GM19452 (cell line): ENCODE measurements at regions not wholly inside any gene's neighbourhood (a gene's known extent, or its start where the extent isn't known, plus 50 kb on each side); places are given as distances from the start of the nearest gene placed in this dataset.
"Not testable (repeated sequence)": the region's sequence is repeated elsewhere in the genome, so short reads cannot be mapped to it uniquely, and the experiment has no call there.

Source experiments
- ATAC-seq: cut with Tn5 transposase; IDR thresholded peaks from one replicate; pipeline ENCODE4 v1.9.1; 2021; ENCODE audit not compliant: unreplicated experiment

DNA sequence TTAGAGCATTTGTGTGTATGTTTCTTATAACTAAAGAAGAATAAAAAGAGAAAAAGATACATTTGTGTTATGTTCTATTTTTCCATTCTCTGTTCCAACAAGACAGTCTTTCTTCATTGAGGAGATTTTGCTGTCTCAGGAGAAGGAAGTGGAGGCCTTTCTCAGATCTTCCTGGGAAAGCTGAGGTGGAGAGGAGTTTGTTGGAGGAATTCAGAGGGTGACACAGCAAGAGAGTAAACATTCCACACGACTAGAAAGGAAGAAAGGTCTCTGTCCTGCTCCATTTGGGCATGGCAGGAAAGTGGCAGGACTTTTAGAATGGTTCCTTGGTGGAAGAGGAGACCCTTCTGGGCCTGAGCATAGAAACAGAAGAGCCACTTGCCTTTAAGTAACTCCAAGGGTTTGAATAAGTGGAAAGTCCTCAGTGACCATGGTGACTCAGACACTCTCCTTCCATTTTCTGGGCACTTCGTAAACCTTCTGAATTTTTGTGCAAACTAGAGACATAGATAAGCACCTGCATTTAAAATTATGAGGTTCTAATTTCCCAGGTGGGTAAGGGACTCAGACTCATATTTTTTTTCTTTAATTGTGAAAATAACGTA is 52.3 kb upstream of the COL5A2 start:
- ATAC-seq, result no peak

DNA sequence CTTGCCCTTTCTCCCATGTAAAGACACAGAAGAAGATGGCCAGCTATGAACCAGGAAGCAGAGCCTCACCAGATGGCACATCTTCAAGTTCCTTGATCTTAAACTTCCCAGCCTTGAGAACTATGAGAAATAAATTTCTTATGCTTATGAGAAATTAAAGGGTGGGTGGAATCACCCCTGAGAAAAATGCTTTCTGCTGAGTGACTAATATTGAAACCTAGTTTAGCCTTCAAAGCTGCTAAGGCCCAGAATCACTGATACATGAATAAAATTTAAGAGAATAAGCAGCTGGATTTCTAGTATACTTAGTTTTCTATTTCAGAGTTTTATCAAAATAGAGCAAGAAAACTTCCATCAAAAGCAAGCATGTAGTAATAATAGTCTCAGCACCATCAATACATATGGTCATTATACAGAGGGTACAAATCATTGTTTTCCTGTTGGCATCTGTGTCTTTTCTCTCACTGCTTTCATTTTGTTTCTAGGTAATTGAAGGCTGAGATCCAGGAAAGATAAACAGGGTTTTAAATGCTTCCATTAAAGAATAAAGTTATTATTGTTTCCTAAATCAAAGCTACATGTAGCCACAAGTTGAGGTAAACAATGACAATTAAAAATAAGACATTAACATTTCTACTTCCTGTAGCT is 53.3 kb upstream of the COL5A2 start:
- peak; percentile 81 for ATAC-seq

DNA sequence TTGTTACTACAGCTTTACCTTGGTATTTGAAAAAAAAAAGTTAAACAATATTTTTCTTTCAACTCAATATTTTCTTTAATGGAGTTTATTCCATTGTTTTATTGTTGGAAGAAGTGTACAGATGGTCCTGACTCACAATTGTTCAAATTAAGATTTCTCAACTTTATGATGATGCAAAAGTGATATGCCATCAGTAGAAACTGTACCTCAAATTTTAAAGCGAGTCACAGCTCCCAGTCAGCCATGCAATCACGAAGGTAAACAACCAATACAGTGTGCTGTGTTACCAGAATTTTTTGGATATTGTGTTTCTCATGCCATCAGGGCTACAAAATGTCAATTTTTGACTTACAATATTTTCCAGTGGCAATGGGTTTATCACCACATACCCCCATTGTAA is 54.0 kb upstream of the COL5A2 start:
- no peak for ATAC-seq

DNA sequence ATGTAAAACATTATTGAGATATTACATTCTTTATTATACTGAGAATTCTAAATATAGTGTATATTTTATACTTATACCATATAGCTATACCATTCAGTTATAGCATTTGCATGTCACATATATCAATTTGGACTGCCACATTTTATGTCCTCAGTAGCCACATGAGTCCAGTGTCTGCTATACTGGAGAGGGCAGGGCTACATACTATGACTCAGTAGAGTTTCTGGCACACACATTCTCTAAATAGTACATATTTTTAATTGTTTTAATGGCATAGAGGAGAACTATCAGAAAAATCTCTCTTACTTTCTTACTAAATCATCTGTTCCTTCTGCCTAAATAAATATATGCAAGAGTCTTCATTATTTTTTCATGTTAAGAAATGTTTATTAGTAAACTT is 55.4 kb upstream of the COL5A2 start:
- ATAC-seq, result no peak

DNA sequence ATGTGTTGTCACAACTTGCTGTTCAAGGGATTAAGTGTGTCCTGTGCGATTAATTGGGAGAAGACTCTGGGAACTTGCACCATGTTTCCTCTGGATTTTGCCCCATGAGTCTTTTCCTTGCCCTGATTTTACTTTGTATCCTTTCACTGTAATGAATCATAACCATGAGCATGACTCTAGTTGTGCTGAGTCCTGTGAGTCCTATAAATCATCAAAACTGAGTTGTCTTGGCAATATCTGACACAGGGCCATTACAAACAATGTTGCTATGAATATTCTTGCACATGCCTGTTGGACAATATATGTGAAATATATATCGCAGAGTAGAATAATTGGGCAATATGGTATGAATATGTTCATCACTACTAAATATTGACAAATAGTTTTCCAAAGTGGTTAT is 56.5 kb upstream of the COL5A2 start:
- no peak for ATAC-seq

DNA sequence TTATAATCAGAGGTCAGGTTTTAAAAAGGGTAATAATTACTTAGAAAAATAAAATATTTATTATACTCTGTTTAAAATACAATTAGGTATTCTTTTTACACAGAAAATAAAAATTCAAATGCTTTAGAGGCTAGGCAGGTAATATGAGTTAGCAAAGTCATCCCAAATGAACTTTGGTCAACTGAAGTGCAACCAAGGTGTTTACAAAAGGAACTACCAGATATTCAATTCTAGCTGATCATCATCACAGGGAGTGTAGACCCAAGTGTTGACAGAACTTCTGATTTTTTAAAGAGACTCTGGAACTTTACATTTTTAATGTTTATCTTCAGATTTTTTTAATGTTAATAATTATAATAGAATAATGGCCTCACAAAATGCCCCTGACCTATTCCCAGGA is 59.3 kb upstream of the COL5A2 start:
- no peak for ATAC-seq

DNA sequence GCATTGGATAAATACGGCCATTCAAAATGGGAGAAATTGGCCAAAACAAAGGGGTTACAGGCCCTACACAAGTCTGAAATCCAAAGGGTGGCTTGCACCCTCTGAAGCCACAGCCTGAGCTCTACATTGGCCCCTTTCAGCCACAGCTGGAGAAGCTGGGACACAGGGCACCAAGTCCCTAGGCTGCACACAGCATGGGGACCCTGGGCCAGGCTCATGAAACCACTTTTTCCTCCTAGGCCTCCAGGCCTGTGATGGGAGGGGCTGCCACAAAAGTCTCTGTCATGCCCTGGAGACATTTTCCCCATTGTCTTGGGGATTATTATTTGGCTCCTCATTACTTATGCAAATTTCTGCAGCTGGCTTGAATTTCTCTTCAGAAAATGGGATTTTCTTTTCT is 64.3 kb upstream of the COL5A2 start:
- ATAC-seq, result not testable (repeated sequence)

DNA sequence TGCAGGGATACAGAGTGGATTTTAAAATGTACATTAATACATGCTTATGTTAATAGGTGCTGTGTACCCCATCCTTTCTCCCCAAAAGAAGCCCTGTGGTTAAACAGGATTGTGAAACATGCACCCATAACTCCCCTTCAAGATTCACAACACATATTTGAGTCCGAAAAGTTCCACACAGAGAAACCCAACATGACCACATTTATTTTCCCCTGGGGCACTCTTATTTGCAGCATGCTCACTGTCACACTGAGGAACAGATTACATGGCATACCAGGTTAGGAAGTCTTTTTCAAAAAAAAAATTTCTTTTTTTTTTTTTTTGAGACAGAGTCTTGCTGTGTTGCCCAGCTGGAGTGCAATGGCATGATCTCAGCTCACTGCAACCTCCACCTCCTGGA is 67.7 kb upstream of the COL5A2 start:
- ATAC-seq, result no peak

DNA sequence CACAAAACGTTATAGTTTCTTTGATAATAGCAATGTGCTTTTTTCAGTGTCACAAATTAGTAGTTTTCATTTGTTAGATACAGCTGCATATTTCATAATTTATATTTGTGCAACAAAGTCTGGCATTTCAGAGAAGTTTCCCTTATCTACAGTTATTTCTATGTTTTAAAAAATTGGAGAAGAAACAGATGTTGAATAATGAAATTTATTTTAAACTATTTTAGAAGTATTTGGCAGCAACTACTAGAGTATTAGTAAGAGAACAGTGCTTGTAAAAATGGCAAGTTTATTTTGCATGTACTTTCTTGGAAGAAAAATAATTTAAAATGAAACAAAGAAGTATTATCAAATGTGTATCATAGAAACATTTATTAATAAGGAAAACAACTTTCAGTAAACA is 68.6 kb upstream of the COL5A2 start:
- ATAC-seq, result no peak

DNA sequence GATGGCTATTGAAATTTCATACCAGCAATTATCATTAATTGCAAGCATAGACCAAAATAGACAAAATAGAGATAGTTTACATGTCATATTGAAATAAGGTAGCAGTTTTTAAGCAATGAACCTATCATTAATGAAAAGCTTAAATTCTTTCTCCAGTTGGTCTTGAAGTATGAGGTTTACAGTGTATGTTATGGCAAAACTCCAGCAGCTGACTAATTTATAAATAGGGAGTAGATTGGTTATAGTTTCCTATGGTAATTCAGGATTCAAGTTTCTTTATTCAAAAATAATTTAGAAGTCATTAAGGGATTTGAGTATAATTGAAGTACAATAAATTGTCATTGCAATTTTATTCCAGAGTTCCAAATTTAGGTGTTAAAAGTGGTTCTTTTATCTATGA is 69.6 kb upstream of the COL5A2 start:
- no peak for ATAC-seq

DNA sequence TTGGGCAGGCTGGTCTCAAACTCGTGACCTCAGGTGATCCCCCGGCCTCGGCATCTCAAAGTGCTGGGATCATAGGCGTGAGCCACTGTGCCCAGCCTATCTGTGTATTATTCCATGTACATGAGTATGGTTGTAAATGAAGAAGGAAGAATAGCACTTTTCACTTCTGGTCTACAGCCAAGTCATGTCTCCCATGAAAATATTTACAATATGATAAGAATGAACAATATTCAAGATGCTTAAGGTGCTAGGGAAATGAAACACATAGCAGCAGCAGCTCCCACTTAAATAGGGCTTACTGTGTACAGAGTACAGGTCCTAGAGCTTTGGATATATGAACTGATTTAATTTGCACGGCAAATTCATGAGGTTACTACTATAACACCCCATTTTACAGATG is 70.3 kb upstream of the COL5A2 start:
- ATAC-seq, result no peak

DNA sequence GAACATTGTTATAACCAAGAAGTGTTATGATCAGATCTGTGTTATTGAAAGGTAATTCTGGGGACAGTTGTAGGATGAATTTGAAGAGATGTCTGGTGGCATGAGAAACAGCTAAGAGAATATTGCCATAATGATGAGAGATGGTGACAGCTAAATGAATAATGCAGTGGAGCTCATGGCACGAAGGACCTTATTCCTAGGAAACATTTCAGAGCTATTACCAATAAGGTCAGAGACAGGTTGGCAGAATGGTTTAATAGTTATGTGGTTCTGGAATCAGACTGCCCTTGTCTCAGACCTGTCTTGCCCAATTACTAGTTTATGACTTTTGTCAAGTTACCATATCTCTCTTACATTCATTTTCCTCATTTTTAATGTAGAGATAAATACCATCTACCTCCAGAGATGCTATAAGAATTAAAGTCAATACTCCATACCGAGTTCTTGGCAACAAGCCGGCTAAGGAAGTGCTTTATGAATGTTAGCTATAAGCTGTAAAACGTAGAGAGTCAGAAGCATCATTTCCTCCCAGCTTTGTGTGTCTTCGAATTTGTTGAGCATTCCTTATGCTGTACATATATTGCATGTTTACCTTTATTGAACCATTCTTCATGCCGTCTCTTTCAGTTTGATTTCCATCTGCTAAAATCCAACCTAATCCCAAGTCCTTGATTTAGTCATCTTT is 73.6 kb upstream of the COL5A2 start:
- no peak for ATAC-seq

DNA sequence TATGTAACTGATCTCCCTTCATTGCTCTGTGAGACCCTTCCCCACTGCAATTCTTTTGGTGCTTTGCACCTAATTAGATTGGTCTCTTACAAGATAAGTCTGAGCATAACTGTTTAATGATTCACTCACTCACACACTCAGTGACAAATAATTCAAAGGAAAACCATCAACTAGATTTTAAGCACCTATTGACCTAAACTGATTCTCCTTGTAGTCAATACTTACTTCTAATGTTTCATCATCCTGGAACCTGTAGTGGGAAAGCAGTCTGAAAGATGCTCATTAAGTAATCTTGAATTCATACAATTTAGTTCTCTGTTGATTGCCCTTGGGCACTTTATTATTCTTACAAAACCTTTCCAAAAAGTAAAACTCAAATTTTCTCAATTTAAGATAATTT is 74.3 kb upstream of the COL5A2 start:
- ATAC-seq, result no peak

DNA sequence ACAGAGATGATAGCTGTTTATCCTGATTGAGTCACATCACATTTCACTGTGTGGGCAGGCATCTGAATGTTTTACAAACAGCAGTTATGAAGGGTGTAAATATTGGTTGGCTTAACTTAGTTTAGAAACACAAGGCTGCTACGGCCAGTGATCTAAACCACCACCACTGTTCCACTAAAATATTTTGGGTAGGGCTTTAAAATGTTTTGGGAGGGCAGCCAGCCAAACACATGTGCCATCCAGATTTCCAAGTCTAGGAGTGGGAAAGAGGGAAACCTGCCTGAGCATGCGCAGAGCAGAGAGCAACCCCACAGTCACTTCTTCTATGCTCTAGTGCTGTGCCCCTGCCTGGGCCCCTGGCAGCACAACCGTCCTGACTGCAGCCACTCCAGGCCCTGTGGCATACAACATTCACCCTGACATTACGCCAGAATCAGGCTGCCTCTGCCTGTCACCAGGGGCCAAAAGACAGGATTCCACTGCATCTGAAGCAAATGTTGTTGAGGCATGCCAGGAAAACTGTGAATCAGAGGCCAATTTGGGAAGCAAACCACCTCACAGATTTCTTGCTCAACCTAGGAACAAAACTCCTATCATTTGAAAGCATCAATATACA is 74.8 kb upstream of the COL5A2 start:
- no peak for ATAC-seq

DNA sequence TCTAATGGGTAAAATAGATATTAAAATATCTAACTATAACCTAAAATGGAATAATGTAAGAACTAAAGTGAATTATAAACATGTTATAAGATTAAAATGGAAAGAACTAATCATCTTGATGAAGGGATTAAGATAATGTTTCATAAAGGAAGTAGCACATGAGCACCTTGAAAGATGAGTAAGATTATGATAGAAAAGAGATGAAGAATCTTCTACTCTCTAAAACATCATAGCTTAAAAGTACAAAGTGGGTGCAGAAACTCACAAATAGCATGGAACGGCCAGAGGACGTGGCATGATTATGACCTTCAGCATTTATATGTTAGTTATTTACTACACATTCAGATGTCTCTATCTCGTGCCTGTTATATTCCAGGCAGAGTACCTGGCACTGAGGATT is 76.2 kb upstream of the COL5A2 start:
- no peak for ATAC-seq

DNA sequence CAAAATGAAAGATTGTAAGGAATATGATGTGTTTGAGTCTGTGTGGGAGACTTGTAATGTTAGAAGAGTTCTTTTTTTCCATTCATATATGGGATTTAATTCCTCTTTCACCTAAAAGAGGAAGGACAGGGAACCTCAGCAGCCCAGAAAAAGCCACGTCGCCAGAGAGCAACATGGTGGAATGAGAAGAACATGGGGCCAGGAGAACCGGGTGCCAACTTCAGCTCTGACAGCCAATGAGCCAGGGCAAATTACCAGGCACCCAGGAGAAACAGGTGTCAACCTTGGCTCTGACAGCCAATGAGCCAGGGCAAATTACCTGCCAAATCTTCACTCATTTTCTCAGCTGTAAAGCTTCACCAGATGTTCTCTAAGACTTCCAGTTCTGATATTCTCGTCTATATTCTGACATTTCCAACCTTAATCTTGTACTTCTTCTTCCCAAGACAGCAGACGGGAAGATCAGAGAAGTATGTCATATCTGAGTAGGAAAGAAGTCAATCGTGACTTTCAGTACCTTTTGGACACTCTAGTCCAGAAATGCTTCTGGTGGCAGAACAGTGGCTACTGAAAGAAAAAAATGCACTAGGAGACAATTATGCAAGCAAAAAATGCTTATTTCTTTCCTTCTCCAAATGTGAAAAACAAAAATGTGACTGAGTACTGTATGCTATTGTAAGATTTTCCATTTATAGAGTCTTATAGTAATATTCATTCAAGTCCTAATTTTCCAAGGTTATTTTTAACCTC is 79.2 kb upstream of the COL5A2 start:
- no peak for ATAC-seq

DNA sequence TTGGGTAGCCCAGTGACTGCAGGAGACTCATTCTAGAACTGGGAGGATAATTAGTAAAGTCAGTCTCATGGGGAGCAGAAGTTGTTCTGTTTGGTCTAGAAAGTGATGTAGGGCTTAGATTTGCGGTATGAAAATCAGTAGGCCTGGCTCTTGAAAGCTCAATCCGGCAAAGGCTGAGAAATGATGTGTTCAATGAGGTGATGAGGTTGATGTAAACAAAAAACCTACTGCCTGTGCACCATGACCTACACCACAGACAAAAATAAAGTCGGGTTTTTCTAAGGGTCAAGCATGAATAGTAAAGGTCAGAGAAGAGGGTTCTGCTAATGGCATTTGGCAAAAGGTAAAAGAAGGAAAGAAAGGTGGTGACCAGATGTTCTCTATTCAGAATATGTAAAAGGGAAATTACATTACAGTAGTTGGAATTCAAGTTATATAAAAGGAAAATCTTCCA is 80.8 kb upstream of the COL5A2 start:
- ATAC-seq, result no peak

DNA sequence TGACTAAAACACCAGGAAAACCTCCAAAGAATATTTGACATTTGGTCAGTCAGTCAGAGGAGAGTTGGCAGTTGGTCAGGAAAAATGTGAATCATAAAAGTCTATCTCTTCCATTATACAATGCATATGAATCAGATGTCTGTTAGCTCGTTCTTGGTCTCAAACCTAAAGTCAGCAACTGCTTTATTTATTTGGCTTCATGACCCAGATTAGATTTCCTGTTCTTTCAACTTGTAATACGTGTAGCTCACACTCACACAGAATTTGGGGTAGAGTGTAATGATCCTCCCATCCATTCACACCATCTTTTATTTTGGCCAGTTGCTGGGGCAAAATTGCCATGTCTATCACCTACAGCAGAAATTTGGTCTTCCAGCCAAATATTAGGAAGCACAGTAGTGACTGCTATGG is 81.9 kb upstream of the COL5A2 start:
- ATAC-seq, result no peak

DNA sequence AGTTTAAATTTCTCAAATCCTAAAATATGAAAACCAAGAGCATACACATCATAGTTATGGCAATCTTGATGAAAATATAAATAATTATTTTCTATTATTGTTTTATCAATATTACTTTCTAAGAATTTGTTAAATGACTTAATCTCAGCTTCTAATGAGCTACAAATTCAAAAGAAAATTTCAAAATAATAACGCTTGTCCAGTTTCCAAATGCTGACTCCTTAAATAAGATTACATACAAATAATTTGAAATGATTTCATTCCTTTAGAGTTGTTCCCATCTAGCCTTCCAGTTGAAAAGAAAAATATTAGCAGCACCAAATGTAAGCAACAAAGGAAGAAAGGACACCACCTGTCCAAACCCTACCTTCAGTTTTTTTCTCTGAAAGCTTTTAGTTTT is 82.4 kb upstream of the COL5A2 start:
- ATAC-seq, result no peak

DNA sequence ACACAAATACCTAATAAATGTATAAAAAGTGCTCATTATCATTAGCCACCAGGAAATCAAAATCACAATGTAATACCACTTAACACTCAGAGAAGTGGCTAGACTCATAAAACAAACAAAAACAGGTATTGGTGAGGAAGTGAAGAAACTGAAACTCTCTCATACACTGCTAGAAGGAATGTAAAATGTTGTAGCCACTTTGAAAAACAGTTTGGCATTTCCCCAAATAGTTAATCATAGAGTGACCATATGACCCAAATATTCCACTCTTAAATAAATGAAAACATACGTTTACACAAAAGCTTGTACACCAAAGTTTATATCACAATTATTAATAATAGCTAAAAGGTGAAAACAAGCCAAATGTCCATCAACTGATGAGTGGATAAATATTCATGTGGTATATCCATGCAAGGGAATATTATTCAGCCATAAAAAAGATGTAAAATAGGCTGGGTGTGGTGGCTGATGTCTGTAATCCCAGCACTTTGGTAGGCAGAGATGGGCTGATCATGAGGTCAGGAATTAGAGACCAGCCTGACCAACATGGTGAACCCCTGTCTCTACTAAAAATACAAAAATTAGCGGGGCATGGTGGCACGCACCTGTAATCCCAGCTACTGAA is 86.2 kb upstream of the COL5A2 start:
- no peak for ATAC-seq

DNA sequence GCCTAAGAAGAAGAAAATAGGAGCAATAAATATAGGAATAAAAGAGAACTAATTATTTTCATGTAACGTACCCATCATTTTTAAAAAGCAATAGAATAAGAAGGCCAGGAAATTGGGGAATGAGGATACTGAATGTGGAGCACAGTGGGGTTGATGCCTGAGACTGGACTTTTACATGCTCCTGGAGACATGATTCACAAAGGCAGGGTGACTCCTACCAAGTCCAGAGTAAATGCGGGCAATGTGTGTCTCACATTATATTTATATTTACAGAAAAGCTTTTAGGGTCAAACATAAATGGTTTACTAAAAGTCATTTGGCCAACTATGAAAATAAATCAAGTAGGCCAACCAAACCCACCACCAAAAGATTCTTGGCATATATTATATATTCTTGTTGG is 87.9 kb upstream of the COL5A2 start:
- no peak for ATAC-seq
